IPS DF 6.9 (cell line): ENCODE measurements at regions not wholly inside any gene's neighbourhood (a gene's known extent, or its start where the extent isn't known, plus 50 kb on each side); places are given as distances from the start of the nearest gene placed in this dataset.

Source experiments
- DNase-seq: peaks from one replicate; pipeline ENCODE4 v3.0.0-alpha.2; 2013; ENCODE audit warnings: low read depth, low spot score
- H3K27ac ChIP-seq: one replicate; pipeline ENCODE4 v1.5.1; 2013; ENCODE audit warnings: low read length, control low read depth
- H3K27me3 ChIP-seq: 2 replicates; pipeline ENCODE4 v1.6.1; 2013; ENCODE audit warnings: mild to moderate bottlenecking, low read length; ENCODE audit not compliant: control insufficient read depth, insufficient read depth
- H3K36me3 ChIP-seq: 2 replicates; pipeline ENCODE4 v1.6.1; 2013; ENCODE audit warnings: low read length; ENCODE audit not compliant: control insufficient read depth, insufficient read depth
- H3K4me1 ChIP-seq: 2 replicates; pipeline ENCODE4 v1.6.1; 2013; ENCODE audit warnings: low read length; ENCODE audit not compliant: control insufficient read depth, insufficient read depth
- H3K4me3 ChIP-seq: 2 replicates; pipeline ENCODE4 v1.5.1; 2013; ENCODE audit warnings: mild to moderate bottlenecking, low read length
- H3K9me3 ChIP-seq: 2 replicates; pipeline ENCODE4 v1.6.1; 2013; ENCODE audit warnings: low read length, inconsistent platforms; ENCODE audit not compliant: control insufficient read depth, insufficient read depth
- WGBS: extraction: QIAGEN DNeasy Blood & Tissue Kit; methylation state at CpG from one replicate; pipeline ENCODE4 v1.1.7; 2013; ENCODE audit warnings: mixed read lengths, missing lambda C conversion rate; ENCODE audit not compliant: insufficient read length, insufficient coverage; 5-methylcytosine and 5-hydroxymethylcytosine counted together

DNA sequence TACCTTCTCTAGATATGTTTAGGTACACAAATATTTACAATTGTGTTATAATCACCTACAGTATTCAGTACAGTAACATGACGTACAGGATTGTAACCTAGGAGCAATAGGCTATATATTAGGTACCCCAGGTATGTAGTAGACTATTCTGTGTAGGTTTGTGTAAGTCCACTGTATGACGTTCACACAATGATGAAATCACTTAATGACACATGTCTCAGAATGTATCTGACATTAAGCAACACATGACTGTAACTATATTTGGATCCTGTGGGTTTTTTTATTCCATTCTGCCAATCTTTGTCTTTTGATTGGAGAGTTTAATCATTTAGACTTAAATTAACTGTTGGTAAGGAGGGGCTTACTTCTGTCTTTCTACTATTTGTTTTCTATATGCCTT is 52.1 kb downstream of the STYXL2 start:
- Histone ChIP-seq H3K4me1 (no peaks in the 10 kb centered on the region), H3K27ac (no peak overlapping the region), H3K36me3 (no peaks in the 10 kb centered on the region), H3K27me3 (no peaks in the 10 kb centered on the region), H3K9me3 (no peaks in the 10 kb centered on the region), H3K4me3 (no peak overlapping the region)
- DNase-seq = no peak
- WGBS = no CpG with 5 or more reads among the region's 2 CpGs

DNA sequence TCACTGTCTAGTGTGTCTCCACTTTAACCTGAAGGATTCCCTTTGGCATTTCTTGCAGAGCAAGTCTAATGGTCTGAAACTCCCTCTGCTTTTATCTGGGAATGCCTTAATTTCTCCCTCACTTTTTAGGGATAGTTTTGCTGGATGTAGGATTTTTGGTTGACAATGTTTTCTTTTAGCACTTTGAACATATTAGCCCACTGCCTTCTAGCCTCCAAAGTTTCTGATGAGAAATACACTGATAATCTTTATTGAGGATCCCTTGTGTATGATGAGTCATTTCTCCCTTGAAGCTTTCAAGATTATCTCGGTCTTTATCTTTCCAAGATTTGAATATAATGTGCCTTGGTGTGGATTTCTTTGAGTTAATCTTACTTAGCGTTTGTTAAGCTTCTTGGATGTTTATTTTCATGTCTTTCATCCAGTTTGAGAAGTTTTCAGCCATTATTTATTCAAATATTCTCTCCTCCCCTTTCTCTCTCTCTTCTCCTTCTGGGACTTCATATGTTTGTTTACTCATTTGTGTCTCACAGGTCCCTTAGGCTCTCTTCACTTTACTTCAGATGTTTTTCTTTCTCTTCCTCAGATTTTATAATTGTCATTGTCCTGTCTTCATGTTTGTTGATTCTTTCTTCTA is 53.1 kb downstream of the STYXL2 start:
- Histone ChIP-seq H3K4me3 (no peak overlapping the region), H3K36me3 (no peaks in the 10 kb centered on the region), H3K27ac (no peak overlapping the region), H3K27me3 (no peaks in the 10 kb centered on the region), H3K9me3 (no peaks in the 10 kb centered on the region), H3K4me1 (no peaks in the 10 kb centered on the region)
- WGBS = no CpG with 5 or more reads among the region's 2 CpGs
- no peak for DNase-seq

DNA sequence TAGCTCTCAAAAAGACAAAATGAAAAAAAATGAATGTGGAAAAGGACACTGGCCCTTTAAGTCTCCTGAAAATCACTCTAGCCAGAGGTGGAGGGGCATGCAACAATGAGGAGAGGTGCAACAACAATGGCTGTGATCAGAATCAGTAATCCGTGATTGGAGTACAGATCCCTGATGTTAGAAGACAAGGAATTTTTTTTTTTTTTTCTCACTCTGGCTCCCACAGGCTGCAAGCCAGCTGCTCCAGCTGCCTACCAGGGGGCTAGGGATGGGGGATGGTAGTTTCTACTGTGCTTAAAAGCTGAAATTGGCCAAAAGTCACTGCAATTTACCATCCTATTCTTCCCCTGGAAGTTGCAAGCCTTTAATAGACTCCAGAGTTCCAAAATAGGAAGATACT is 54.5 kb downstream of the STYXL2 start:
- Histone ChIP-seq H3K9me3 (no peaks in the 10 kb centered on the region), H3K27ac (no peak overlapping the region)
- no CpG with 5 or more reads among the region's 1 CpG for WGBS

DNA sequence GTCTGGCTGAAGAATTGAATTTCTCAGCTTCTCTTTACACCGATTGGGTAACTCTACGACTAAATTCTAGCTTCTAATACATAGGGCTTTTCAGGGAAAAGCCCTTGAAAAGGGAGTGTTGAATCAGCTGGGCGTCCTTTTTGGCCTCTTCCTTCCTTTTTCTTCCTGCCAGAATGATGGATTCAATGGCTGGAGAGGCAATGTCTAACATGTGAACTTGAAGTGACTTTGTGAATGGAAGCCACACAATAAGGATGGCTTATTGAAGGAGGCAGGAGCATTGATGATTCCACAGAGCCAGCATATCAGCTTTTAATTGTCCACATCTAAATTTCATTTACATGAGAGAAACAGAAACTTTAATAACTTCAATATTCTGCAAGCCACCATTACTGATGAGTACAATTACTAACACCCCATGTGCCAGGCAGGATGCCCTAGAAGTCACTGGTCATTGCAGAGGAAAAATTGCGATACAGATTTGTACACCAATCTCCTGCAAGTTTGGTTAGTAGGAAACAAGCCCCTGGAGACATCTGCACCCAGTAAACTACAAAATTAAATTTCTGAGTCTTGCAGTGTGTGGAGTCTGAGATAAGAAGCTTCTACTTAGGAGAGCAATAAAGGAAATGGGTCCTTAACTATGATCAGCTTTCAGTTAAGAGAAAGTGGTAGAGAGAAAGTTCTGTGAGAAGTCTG is 56.1 kb downstream of the STYXL2 start:
- Histone ChIP-seq H3K4me1 (no peaks in the 10 kb centered on the region), H3K9me3 (no peaks in the 10 kb centered on the region), H3K4me3 (no peak overlapping the region), H3K27ac (no peak overlapping the region), H3K36me3 (no peaks in the 10 kb centered on the region), H3K27me3 (no peaks in the 10 kb centered on the region)
- no CpG with 5 or more reads among the region's 4 CpGs for WGBS
- no peak for DNase-seq

More for the DNA sequence above, 54.5 kb downstream of the STYXL2 start:
- Histone ChIP-seq H3K4me1 (no peaks in the 10 kb centered on the region), H3K4me3 (no peak overlapping the region), H3K36me3 (no peaks in the 10 kb centered on the region), H3K27me3 (no peaks in the 10 kb centered on the region)
- no peak for DNase-seq

DNA sequence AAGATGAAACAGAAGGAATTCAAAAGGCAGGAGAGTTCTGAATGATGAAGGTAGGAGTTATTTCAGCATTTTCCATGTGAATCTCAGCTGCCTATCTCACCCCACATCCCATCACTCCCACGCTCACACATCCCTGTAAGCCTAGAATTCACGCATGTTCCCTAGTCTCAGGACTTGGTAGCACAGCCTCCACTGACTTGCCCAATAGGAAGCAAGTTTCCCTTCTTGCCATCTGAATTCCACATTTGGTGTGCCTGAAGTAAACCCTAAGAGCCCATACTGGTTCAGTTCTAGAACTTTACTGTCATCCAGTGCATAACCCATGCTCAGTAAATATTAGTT is 56.6 kb downstream of the STYXL2 start:
- no peak overlapping the region for H3K4me3 ChIP-seq
- H3K27me3 ChIP-seq = no peaks in the 10 kb centered on the region
- no peaks in the 10 kb centered on the region for H3K36me3 ChIP-seq
- DNase-seq = no peak
- WGBS = no CpG with 5 or more reads among the region's 2 CpGs
- H3K27ac ChIP-seq = no peak overlapping the region
- H3K4me1 ChIP-seq = no peaks in the 10 kb centered on the region
- H3K9me3 ChIP-seq = no peaks in the 10 kb centered on the region

DNA sequence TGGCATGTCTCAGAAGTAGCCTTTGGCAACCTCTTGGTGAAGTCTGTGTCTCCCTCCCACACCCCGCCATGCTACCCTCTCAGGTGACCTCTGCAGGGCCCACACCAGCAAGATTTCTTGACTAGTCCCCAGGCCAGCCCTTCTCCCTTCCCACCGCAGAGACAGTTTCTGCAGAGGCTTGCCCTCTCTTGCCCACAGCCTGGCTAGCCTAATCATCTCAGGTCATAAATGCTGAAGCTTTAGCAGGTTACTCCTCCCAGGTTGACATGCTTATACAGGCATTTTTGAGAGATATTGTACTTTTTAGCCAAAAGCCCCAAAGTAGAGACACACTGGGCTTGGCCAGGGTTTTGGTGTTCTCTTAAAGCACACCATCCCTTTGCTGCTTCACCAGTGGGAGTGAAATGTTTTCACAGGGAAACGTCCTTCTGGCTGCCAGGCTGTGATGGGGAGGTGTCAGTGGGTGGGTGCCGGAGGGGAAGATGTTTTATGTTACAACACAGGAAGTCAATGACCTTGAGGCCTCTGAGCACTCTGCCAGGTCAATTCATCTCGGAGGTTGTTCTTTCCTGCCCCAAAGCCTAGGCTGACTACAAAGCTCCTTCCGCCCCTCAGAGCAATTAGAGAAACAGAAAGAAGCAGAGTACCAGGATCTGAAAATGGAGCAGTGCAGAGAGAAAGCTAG is 58.5 kb downstream of the STYXL2 start:
- H3K4me3 ChIP-seq = no peak overlapping the region; the same call in 1 of the 2 replicates

DNA sequence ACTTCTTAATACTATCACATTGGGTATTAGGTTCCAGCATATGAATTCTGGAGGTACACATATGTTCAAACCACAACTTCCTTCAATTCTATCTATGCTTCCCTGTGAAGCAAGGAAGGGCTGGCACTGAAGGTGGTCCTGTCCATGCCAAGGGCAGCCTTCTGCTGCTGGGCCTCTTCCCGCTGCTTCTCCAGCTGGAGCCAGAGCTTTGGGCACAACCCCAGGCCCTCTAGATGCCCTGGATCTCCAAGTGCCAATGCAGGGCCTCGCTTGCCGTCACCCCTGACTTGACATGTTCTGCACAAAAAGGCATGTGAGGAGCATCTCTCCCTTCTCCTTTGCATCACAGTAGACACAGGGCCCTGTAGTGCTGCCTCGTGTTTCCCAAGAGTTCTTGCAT is 62.6 kb downstream of the STYXL2 start:
- no peak overlapping the region for H3K4me3 ChIP-seq
- no peaks in the 10 kb centered on the region; the same call in 1 of the 2 replicates for H3K9me3 ChIP-seq
- DNase-seq = no peak
- no CpG with 5 or more reads among the region's 4 CpGs for WGBS
- H3K27ac ChIP-seq = no peak overlapping the region
- H3K27me3 ChIP-seq = no peaks in the 10 kb centered on the region
- peaks cover 10% of the 10 kb centered on the region for H3K4me1 ChIP-seq
- no peaks in the 10 kb centered on the region; the same call in 1 of the 2 replicates for H3K36me3 ChIP-seq

More for the DNA sequence above, 58.5 kb downstream of the STYXL2 start:
- Histone ChIP-seq H3K4me1 (0 out of 2 replicates have a peak, but pooled peaks cover 2% of the 10 kb centered on the region), H3K36me3 (no peaks in the 10 kb centered on the region), H3K27ac (no peak overlapping the region), H3K9me3 (no peaks in the 10 kb centered on the region), H3K27me3 (no peaks in the 10 kb centered on the region)
- WGBS = no CpG with 5 or more reads among the region's 6 CpGs
- no peak for DNase-seq

DNA sequence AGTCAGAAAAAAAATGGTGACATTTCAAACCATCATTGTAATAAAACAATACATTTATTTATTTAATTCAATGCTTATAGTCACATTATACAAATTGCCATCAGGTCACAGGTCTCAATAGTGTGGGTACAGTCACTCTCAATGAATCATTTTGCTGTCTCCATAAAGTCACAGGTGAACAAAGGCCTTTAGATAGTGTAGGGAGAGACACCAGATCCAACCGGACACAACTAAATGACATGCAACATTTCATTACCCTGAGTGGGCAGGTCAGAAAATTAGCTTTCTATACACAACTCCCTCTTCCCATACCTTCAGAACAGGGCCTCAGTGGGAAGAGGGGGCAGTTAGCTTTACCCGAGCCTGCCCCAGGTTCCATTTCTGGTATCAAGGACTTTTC is 63.2 kb downstream of the STYXL2 start:
- no peak for DNase-seq
- no CpG with 5 or more reads among the region's 2 CpGs for WGBS
- H3K9me3 ChIP-seq = no peaks in the 10 kb centered on the region; the same call in 1 of the 2 replicates
- H3K27me3 ChIP-seq = no peaks in the 10 kb centered on the region
- H3K27ac ChIP-seq = no peak overlapping the region
- no peak overlapping the region for H3K4me3 ChIP-seq
- peaks cover 12% of the 10 kb centered on the region for H3K4me1 ChIP-seq
- H3K36me3 ChIP-seq = no peaks in the 10 kb centered on the region; the same call in 1 of the 2 replicates

DNA sequence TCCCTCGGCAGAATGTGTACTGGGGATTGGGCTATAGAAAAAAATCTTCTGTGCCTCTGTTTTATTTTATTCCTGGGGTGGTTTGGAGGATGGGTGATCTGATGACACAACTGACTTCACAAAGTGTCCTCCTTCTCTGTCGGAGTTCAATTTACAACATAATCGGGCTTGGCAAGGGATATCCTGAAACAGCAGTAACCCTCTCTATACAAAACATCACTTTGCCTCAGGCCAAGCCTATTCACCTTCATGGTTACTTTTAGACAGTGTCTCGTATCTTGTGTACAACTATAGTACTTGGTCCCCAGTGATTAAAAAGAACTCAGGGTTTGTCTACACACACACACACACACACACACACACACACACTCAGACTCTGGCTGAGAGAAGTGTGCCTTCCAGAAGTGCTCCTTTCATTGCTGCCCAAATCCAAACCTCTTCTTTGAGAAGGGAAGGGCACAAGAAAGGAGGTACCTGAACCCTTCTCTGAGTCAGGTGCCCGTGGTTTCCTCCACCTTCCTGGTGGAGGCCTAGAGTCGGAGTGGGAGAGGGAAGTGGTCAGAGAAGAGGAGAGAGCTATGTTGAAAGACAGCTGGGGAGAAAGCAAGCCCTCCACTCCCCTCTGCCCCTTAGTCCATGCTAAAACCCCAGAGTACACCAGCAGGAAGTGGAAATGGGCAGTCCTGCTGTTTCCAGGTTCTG is 62.4 kb upstream of the POU2F1 start:
- no CpG with 5 or more reads among the region's 6 CpGs for WGBS
- H3K27ac ChIP-seq = no peak overlapping the region
- DNase-seq = no peak

DNA sequence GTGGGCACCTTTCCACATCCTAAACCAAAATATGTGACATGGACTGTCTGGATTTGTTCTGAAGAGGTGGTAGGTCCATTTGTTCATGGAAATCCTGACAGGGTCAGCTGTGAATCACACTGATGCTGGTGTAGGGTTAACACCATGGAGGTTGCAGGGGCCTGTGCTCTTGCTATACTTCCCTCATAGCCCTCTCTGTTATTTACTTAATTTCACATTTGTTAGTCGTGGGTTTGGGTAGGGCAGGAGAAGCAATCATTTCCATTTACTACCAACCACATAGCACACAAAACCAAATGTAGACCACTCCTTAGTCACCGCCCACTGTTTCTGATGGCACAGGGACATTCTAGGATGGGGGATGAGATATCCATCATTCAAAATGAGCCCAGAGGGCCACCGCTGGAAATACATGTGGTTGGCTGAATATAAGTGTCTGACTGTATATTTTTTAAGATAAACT is 61.8 kb upstream of the POU2F1 start:
- WGBS = no CpG with 5 or more reads among the region's 3 CpGs
- H3K4me3 ChIP-seq = no peak overlapping the region
- no peak for DNase-seq
- H3K36me3 ChIP-seq = no peaks in the 10 kb centered on the region; the same call in 1 of the 2 replicates
- H3K27ac ChIP-seq = no peak overlapping the region
- peaks cover 18% of the 10 kb centered on the region for H3K4me1 ChIP-seq
- no peaks in the 10 kb centered on the region for H3K27me3 ChIP-seq
- H3K9me3 ChIP-seq = no peaks in the 10 kb centered on the region; the same call in 1 of the 2 replicates

More for the DNA sequence above, 62.4 kb upstream of the POU2F1 start:
- Histone ChIP-seq H3K27me3 (no peaks in the 10 kb centered on the region), H3K9me3 (no peaks in the 10 kb centered on the region; the same call in 1 of the 2 replicates), H3K36me3 (no peaks in the 10 kb centered on the region; the same call in 1 of the 2 replicates), H3K4me3 (no peak overlapping the region), H3K4me1 (peaks cover 18% of the 10 kb centered on the region)
